GM19467 (cell line): ENCODE measurements at regions not wholly inside any gene's neighbourhood (a gene's known extent, or its start where the extent isn't known, plus 50 kb on each side); places are given as distances from the start of the nearest gene placed in this dataset.
"Not testable (repeated sequence)": the region's sequence is repeated elsewhere in the genome, so short reads cannot be mapped to it uniquely, and the experiment has no call there.

Experiments
- ATAC-seq: cut with Tn5 transposase; IDR thresholded peaks from one replicate; pipeline ENCODE4 v1.9.1; 2021; ENCODE audit warnings: mild to moderate bottlenecking, moderate library complexity; ENCODE audit not compliant: unreplicated experiment

GRCh38 chr10:5576780-5577624 is 52.2 kb downstream of the CALML3 start:
- ATAC-seq: no peak

DNA sequence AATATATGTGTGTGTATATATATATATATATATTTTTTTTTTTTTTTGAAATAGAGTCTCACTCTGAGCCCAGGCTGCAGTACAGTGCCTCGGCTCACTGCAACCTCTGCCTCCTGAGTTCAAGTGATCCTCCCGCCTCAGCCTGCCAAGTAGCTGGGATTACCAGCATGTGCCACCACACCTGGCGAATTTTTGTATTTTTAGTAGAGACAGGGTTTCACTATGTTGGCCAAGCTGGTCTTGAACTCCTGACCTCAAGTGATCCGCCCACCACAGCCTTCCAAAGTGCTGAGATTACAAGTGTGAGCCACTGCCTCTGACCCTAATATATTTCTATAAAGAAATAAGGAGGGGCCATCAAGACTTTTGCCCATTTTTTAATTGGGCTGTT is 55.3 kb downstream of the CALML3 start:
- ATAC-seq: not testable (repeated sequence)

- peak; percentile 64 for ATAC-seq
Measured at GRCh38 chr10:5581670-5582566, 57.2 kb downstream of the CALML3 start.

- ATAC-seq: no peak
Measured at GRCh38 chr10:5582736-5583135, 58.0 kb downstream of the CALML3 start.

DNA sequence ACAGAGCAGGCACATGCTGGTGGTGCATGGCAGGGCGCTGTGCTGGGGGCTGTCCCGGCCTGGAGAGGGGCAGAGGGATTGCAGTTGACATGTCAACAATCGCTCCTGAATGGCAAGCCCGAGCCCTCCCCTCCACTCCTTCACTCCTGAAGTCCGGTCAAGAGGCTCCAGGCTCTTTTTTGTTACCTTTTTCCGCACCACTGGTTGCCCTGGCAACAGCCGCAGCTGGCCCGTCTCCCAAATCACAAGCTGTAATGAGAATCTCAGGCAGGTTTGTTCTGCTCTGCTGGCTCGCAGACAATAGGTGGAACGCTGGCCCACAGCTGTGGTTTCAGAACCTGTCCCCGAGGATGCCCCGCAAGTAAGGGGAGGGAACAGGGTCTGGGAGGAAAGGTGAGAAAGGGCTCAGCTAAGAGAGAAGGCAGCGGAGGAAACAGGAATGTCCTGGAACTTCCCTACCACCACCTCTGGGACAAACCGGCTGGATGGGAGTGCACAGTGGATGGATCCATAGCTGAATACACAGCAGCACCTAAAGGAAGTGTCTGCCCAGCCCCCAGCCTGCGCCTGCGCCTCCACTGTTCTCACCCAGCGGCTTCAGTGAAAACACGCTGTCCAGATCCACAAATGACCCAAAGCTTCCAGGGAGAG is 58.9 kb downstream of the CALML3 start:
- ATAC-seq: peak; percentile 39

GRCh38 chr10:5584895-5585516 is 60.2 kb downstream of the CALML3 start:
- no peak for ATAC-seq

- ATAC-seq: no peak
Measured at GRCh38 chr10:5585517-5586206, 60.9 kb downstream of the CALML3 start.

DNA sequence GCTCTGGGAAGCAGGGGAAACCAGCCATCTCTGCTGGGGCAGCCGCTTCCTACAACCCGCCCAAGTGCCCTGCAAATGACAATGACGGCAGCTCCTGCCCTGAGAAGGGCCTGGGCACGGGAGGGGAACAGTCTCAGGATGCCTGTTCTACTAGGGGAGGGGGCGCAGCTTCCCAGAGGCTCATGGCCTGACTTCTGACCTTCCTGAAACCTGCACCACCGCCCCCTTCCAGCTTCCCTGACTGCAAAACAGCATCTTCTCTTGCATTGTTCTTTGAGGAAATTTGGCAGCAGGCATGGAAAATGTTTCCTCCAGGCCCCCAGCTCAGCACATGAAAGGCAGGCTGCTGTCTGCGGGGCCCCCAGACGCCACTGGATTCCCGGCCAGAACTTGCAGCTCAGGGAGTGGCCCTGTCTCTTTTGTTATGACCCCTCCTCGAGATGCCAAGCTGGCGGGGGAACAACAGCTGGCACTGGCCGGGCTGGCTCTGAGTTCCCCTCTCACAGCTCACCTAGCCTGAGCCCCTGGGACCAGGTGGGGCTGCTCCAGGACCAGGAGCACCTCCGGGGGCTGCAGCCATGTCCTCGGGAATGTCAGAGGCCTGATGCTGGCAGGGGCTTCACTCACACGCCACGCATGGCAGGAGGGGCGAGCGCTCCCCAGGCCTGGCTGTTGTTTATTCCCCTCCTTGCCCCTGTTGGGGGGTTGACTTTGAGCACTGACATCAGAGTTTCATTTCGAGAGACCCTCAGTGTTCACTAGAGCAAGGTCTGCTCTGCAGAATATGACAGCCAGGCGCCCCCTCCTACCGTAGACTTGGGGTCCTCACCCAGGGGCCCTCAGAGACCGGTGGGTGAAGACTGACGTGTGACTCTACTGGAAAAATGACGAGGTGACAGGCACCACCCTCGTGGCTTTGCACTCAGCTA is 62.7 kb downstream of the CALML3 start:
- ATAC-seq: no peak

DNA sequence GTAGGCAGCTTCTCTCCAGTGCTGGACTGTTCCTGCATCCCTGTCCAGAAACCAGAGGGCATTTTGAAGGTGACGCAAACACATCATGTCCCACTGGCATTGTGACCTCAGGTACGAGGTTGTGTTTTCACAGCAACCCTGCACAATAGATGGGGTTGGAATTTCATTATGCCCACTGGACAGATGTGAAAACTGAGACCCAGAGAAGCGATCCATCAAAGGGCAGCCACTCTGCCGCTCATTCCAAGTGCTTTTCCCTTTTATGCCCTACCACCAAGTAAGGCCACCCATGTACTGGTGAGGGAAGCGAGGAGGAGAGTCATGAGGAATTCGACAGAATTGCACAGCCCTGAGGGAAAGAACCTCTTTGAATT is 63.3 kb downstream of the CALML3 start:
- ATAC-seq: no peak

- ATAC-seq: no peak
Measured at GRCh38 chr10:5588603-5589002, 63.8 kb downstream of the CALML3 start.
